Limb (tissue), 2 donors: ENCODE measurements at regions not wholly inside any gene's neighbourhood (a gene's known extent, or its start where the extent isn't known, plus 50 kb on each side); places are given as distances from the start of the nearest gene placed in this dataset.

Experiments used
- DNase-seq, 2 donors: peaks; one replicate each; pipeline ENCODE4 v3.0.0-alpha.2; 2016; ENCODE audit errors: extremely low spot score in 2 of 2

GRCh38 chr10:129028451-129028850 is 438.6 kb upstream of the MGMT start:
- no peak for DNase-seq

- DNase-seq: no peak
Measured at GRCh38 chr10:129029051-129029450, 438.0 kb upstream of the MGMT start.

- no peak for DNase-seq
Measured at GRCh38 chr10:129029851-129030602, 437.0 kb upstream of the MGMT start.

GRCh38 chr10:129030603-129030895 is 436.5 kb upstream of the MGMT start:
- DNase-seq: no peak

GRCh38 chr10:129030996-129031843 is 435.8 kb upstream of the MGMT start:
- peak; percentile 87 to 92 for DNase-seq

GRCh38 chr10:129031844-129032150 is 435.2 kb upstream of the MGMT start:
- DNase-seq: no peak

- no peak for DNase-seq
Measured at GRCh38 chr10:129032372-129033313, 434.4 kb upstream of the MGMT start.

- DNase-seq: no peak
Measured at GRCh38 chr10:129033340-129033739, 433.7 kb upstream of the MGMT start.

- DNase-seq: no peak
Measured at GRCh38 chr10:129033790-129034272, 433.2 kb upstream of the MGMT start.

- no peak for DNase-seq
Measured at GRCh38 chr10:129035052-129035827, 431.8 kb upstream of the MGMT start.

- DNase-seq: no peak
Measured at GRCh38 chr10:129038522-129038921, 428.5 kb upstream of the MGMT start.

- no peak for DNase-seq
Measured at GRCh38 chr10:129039406-129040370, 427.4 kb upstream of the MGMT start.

GRCh38 chr10:129040377-129040776 is 426.7 kb upstream of the MGMT start:
- DNase-seq: no peak

GRCh38 chr10:129041916-129042315 is 425.1 kb upstream of the MGMT start:
- no peak for DNase-seq

GRCh38 chr10:129042776-129043595 is 424.1 kb upstream of the MGMT start:
- peak in 1 of 2 donors; percentile 73 for DNase-seq

GRCh38 chr10:129043691-129044090 is 423.4 kb upstream of the MGMT start:
- no peak for DNase-seq

GRCh38 chr10:129045599-129045998 is 421.4 kb upstream of the MGMT start:
- DNase-seq: no peak

GRCh38 chr10:129046065-129046681 is 420.9 kb upstream of the MGMT start:
- no peak for DNase-seq

GRCh38 chr10:129046962-129047361 is 420.1 kb upstream of the MGMT start:
- DNase-seq: no peak
